ENCODE measurements at regions not wholly inside any gene's neighbourhood (a gene's known extent, or its start where the extent isn't known, plus 50 kb on each side); places are given as distances from the start of the nearest gene placed in this dataset.

GRCh38 chr14:104323551-104324175, 185.3 kb downstream of the KIF26A start:
- H3F3A ChIP-seq (ENCODE audit: insufficient read depth, low read length, poor library complexity, severe bottlenecking), result no peaks in the 10 kb centered on the region
- no peaks in the 10 kb centered on the region for H3K27me3 ChIP-seq (ENCODE audit: insufficient read depth, low read depth, low read length)
- H3K27ac ChIP-seq (ENCODE audit: low read length), result no peak overlapping the region
- no peak overlapping the region for H2AFZ ChIP-seq (ENCODE audit: low read depth, low read length)
- peaks cover 2% of the 10 kb centered on the region for H3K9me3 ChIP-seq (ENCODE audit: low read length)
- H3K9me2 ChIP-seq (ENCODE audit: insufficient read depth, low read length), result no peaks in the 10 kb centered on the region
- no peak overlapping the region for H3K4me3 ChIP-seq (ENCODE audit: low read length)
- no peak overlapping the region for H3K4me2 ChIP-seq (ENCODE audit: low read length)
- no peak overlapping the region for H3K9ac ChIP-seq (ENCODE audit: low read length)
- no peaks in the 10 kb centered on the region for H3K79me2 ChIP-seq (replicated peaks; ENCODE audit: insufficient read depth, low read length)
- H3K36me3 ChIP-seq (ENCODE audit: insufficient read depth, low read length), result no peaks in the 10 kb centered on the region
- TF ChIP-seq, protein P1, sequence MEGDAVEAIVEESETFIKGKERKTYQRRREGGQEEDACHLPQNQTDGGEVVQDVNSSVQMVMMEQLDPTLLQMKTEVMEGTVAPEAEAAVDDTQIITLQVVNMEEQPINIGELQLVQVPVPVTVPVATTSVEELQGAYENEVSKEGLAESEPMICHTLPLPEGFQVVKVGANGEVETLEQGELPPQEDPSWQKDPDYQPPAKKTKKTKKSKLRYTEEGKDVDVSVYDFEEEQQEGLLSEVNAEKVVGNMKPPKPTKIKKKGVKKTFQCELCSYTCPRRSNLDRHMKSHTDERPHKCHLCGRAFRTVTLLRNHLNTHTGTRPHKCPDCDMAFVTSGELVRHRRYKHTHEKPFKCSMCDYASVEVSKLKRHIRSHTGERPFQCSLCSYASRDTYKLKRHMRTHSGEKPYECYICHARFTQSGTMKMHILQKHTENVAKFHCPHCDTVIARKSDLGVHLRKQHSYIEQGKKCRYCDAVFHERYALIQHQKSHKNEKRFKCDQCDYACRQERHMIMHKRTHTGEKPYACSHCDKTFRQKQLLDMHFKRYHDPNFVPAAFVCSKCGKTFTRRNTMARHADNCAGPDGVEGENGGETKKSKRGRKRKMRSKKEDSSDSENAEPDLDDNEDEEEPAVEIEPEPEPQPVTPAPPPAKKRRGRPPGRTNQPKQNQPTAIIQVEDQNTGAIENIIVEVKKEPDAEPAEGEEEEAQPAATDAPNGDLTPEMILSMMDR (IDR thresholded peaks at IDR 0.05; ENCODE audit: poor library complexity, severe bottlenecking), result no peak
- TF ChIP-seq EZH2 (IDR thresholded peaks at IDR 0.05; ENCODE audit: borderline replicate concordance, insufficient read depth, low read length, poor library complexity, severe bottlenecking) (no peak), RAD21 (conservative IDR thresholded peaks at IDR 0.05) (no peak), REST (IDR thresholded peaks at IDR 0.05; ENCODE audit: borderline replicate concordance) (no peak), SMC3 (conservative IDR thresholded peaks at IDR 0.05; ENCODE audit: poor library complexity) (no peak), POLR2AphosphoS5 (IDR thresholded peaks at IDR 0.05) (no peak), EP300 (conservative IDR thresholded peaks at IDR 0.05; ENCODE audit: poor library complexity, severe bottlenecking) (no peak), MXI1 (conservative IDR thresholded peaks at IDR 0.05; ENCODE audit: poor library complexity, severe bottlenecking) (no peak), TAF1 (IDR thresholded peaks at IDR 0.05; ENCODE audit: low read depth) (no peak)
- no peaks in the 10 kb centered on the region for H4K20me1 ChIP-seq (ENCODE audit: insufficient read depth)

GRCh38 chr14:104326848-104327247, 188.5 kb downstream of the KIF26A start:
- Histone ChIP-seq H3F3A (ENCODE audit: insufficient read depth, low read length, poor library complexity, severe bottlenecking) (no peaks in the 10 kb centered on the region), H4K20me1 (ENCODE audit: insufficient read depth) (no peaks in the 10 kb centered on the region), H3K27me3 (ENCODE audit: insufficient read depth, low read depth, low read length) (no peaks in the 10 kb centered on the region), H3K79me2 (replicated peaks; ENCODE audit: insufficient read depth, low read length) (no peaks in the 10 kb centered on the region), H3K36me3 (ENCODE audit: insufficient read depth, low read length) (no peaks in the 10 kb centered on the region), H3K9ac (ENCODE audit: low read length) (no peak overlapping the region), H2AFZ (ENCODE audit: low read depth, low read length) (no peak overlapping the region), H3K4me3 (ENCODE audit: low read length) (no peak overlapping the region), H3K9me3 (ENCODE audit: low read length) (peaks cover 2% of the 10 kb centered on the region), H3K4me2 (ENCODE audit: low read length) (no peak overlapping the region), H3K9me2 (ENCODE audit: insufficient read depth, low read length) (no peaks in the 10 kb centered on the region), H3K27ac (ENCODE audit: low read length) (no peak overlapping the region)
- TF ChIP-seq RAD21 (conservative IDR thresholded peaks at IDR 0.05), result no peak
- no peak for TF ChIP-seq POLR2AphosphoS5 (IDR thresholded peaks at IDR 0.05)
- TF ChIP-seq MXI1 (conservative IDR thresholded peaks at IDR 0.05; ENCODE audit: poor library complexity, severe bottlenecking), result no peak
- TF ChIP-seq SMC3 (conservative IDR thresholded peaks at IDR 0.05; ENCODE audit: poor library complexity), result no peak
- TF ChIP-seq, protein P1 (IDR thresholded peaks at IDR 0.05; ENCODE audit: poor library complexity, severe bottlenecking), result no peak
- no peak for TF ChIP-seq EP300 (conservative IDR thresholded peaks at IDR 0.05; ENCODE audit: poor library complexity, severe bottlenecking)
- no peak for TF ChIP-seq TAF1 (IDR thresholded peaks at IDR 0.05; ENCODE audit: low read depth)
- TF ChIP-seq REST (IDR thresholded peaks at IDR 0.05; ENCODE audit: borderline replicate concordance), result no peak
- no peak for TF ChIP-seq EZH2 (IDR thresholded peaks at IDR 0.05; ENCODE audit: borderline replicate concordance, insufficient read depth, low read length, poor library complexity, severe bottlenecking)
